ENCODE measurements at regions not wholly inside any gene's neighbourhood (a gene's known extent, or its start where the extent isn't known, plus 50 kb on each side); places are given as distances from the start of the nearest gene placed in this dataset.

GRCh38 chr2:40741532-40741931, 289.6 kb upstream of the SLC8A1 start:
- TF ChIP-seq POLR2AphosphoS5 (IDR thresholded peaks at IDR 0.05) = no peak
- no peak for TF ChIP-seq POLR2A (IDR thresholded peaks at IDR 0.05)
- TF ChIP-seq CTCF (IDR thresholded peaks at IDR 0.05 in 8 of 11, conservative IDR thresholded peaks at IDR 0.05 in 3 of 11) = no peak
